Stimulated activated CD4-positive, alpha-beta T cell treated with anti-CD3 and anti-CD28 coated beads, Interleukin-4, amount 100 ng/mL, for 24 hours (primary cell): ENCODE measurements at regions not wholly inside any gene's neighbourhood (a gene's known extent, or its start where the extent isn't known, plus 50 kb on each side); places are given as distances from the start of the nearest gene placed in this dataset.

Experiments used
- DNase-seq: peaks from one replicate; pipeline ENCODE4 v3.0.0-alpha.2; 2020

DNA sequence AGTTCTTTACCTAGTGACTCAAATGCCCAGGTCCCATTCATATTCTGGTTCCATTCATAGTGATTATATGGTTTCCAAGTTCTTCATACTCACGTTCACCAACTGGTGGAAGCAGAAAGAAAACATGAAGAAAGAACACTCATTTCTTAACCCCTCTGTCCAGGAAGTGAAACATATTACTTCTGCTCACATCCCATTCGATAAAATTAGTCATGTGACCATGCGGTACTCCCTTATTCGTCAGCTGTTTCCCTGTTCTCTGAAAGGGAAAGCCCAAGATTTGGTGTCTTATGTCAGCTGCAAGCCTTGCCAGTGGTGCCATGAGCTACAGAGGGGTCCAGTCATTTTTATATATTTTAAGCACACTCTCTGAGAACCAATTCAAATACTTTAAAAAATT, 387.0 kb upstream of the DMAC1 start:
- no peak for DNase-seq

DNA sequence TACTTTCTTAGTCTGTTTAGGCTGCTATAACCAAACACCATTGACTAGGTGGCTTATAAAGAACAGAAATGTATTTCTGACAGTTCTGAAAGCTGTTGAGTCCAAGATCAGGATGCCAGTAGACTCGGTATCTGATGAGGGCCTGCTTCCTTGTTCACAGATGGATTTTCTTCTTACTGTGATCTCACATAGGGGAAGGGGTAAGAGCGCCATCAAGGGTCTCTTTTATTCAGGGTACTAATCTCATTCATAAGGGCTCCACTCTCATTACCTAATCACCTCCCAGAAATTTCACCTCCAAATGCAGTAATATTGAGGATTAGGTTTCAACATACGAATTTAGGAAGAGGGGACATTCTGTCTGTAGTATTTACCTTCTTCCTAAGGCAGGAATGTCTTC, 384.0 kb upstream of the DMAC1 start:
- no peak for DNase-seq

DNA sequence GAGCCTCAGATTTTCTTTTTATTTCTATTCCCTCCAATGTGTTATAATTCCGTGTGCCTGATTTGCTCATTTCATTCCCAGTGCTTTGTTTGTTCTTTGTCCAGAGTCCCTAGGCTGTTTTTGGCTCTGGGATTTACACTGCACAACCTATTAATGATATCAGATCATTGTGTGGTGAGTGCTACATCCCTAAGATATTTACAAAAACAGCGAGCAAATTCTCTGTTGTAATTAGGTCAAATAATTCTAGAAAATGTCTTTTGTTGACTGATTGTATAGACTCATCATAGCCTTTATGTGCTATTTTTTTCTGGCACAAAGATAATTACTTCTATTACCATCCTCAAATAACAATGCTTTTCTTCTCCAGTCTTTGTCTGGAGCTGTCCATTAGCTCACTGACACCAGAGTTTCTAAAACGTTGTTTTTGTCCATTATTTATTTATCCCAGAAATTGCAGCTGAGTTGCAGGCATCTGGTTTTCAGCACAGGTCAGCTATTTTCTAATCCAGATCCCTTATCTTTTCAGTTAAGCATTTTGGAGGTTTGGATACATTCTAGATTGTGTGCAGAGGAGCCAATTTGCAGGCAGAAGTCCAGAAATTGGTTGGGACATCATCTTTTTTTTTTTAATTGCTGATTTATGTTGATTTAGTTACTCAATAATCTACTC, 379.9 kb upstream of the DMAC1 start:
- no peak for DNase-seq

DNA sequence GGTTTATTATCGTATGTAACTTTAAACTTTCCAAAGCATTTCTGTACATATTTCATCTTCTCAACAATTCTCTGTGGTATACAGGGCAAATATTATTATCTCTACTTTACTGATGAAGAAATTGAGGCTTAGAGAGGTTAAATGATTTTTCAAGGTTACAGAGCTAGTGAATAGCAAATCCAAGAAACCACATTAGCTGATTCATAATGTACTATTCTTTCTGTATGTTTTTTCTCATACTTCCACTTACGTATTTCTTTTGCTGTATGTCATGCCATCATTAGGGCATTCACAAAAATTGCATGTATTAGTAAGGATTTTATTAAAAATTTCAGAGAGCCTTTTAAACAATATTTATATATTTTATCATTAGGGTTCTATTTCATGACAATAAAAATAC, 372.4 kb upstream of the DMAC1 start:
- no peak for DNase-seq

DNA sequence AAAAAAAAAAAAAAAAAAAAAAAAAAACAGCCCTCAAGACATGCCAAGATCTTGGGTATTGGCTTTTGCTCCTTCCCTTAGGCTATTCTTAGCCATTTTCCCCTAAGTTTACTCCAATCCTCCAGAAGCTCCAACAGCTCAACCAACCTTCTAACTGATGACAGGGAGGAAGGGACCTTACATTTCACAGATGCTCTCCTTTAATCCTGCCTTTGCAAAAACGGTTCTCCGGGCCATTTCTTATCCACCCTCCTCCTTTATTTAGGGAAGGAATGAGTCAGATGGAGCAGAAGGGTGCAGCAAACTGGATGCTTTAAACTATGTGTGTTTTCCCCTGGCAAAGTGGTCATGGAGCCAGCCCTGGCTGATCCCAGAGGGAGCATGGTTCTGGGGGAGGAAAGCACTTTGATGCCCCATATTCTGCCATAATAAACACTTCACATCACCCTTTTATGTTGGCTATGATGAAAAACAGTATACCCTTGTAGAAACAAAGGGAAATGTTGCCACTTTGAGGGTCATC, 369.4 kb upstream of the DMAC1 start:
- no peak for DNase-seq

DNA sequence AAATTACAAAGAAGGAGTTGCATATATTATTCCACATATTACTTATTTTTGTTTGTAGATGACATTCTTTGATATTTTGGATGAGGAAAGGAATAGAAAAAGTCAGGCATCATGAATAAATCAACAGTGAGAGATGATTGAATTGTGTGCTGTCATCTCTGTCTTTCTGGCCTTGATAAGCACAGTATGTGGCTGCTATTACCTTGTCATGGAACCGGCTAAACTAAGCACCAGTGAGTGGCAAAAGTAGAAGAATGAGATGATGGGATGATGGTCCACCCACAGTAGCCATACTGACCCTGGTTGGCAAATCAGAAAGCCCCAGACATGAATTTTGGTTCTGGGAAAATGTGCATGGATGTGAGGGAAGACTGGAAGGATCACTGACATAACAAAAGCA, 361.2 kb upstream of the DMAC1 start:
- no peak for DNase-seq

DNA sequence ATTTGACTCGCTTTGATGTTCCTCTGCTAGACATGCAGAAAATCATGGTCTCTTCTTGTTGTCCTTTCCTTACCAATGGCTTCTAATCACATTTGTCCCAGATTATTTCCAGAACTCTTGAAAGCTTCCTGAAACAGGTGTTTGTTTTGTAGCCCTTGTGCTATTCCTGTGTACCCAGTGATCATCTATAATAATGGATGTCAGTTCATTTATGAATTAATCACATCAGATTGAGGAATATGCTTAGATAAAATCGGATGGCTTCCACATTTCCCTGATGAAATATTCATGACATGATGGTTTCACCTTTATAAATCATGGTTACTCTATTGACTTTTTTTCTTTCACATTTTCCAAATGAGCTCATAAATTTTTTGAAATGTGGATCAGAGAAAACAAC, 359.0 kb upstream of the DMAC1 start:
- DNase-seq: no peak

DNA sequence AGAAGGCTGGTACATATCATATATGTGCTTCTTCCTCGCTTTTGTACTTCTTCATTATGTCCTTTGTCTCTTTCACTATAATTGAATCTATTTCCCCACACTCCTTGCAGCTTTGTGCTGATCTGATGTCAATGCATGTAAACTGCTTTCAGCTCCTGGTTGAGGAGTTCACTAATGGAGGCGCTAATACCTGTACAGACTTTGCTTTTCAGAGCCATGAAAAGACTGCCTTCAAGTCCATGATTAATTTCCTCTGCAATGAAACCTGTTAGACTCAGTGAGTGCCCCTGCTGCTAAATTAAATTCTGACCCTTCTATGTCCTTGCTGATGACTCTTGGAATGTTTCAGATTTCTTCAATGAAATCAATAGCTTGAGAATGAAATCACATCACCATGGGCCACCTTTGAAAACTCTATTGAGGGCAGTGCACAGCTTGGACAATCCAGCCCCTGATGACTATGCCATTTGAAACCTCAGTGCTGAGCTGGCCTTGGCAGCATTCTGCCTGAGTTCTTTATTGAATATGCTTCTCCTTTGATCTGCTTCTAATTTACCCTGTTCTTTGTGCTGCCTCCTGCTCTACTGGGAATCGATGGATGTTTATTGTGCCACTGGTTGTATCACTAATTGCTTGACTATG, 358.2 kb upstream of the DMAC1 start:
- no peak for DNase-seq

DNA sequence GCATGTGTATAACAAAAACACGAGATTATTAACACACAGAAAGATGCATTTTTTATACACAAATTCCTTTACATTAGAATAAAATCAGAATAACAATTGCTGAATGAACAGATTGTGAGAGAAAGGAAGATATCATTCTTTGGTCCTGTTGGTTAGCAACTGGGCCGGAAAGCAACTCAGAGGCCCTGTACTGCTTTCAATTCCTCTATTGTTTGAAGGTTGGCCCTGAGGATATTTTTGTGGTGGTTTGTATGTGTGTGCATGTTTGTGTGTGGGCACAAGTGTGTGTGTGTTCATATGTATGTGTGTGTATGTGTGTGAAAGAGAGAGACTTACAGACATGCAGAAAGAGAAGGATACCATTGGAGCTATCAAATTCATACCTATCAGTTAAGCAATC, 356.8 kb upstream of the DMAC1 start:
- no peak for DNase-seq

DNA sequence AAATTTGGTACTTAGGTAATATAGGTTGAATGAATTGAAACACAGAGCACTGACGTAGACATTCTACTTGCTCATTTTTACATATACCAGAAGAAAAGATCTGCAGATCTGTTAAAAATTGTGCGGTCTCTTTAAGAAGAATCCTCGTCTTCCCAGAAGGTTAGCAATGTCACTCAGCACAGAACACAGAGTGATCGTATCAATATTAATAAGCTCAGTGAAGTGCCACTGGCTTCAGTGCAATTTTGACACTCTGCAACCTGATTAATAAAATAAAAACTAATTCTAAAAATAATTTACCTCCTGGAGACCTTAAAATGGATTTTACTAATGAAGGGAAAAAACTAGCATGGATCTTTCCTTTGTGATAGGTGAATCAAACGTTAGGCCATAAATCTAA, 356.1 kb upstream of the DMAC1 start:
- DNase-seq: no peak

DNA sequence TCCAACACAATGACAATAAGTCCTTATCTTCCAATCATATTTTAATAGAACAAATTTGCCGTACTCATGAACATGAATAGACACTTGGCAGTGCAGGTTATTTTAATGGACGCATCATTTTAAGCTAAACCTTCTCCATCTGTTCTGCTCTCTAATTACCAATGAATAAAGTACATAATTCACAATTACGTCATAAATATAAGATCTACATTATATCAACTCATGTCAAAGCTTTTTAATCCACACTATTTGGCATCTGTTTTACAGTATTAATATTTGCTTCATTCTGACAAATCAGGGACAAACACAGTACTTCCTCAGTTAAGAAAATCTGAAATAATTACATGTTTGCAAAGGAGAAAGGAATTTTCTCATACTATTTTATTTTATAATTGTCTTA, 344.1 kb upstream of the DMAC1 start:
- DNase-seq: no peak

DNA sequence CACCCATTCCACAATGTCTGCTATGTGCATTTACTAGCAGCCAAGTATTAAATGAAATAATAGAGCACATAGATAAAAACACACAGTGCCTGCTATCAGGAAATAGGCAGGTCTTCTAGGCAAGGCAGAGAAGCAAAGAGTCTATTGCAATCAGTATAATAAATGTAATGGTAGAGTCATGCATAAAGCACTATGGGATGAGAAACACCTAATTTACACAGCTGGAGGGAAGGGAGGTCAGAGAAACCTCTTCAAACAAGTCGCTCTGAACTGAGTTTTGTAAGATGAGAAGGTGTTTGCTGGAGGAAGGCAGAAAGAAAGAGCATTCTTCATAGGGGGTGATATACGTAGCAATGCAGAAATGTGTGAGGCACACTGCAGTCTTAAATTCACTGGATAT, 341.0 kb upstream of the DMAC1 start:
- DNase-seq: no peak

DNA sequence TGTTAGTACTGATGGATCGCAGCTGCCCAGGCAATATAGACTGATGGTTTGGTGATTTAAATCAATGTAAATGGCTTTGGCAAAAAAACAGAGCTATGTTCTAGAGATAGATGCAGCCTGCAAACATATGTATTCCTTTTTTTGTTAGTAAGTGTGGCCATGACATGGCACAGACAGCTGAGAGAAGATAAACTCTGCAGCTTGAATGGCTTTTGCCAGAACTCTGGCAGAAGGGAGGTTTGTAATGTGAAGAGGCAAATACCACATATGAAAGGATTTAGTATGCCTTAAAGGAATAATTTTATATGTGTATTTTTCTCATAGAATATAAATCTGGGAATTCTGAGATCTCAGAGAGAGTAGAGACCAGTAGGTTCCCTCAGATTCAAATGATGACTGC, 340.2 kb upstream of the DMAC1 start:
- DNase-seq: no peak

DNA sequence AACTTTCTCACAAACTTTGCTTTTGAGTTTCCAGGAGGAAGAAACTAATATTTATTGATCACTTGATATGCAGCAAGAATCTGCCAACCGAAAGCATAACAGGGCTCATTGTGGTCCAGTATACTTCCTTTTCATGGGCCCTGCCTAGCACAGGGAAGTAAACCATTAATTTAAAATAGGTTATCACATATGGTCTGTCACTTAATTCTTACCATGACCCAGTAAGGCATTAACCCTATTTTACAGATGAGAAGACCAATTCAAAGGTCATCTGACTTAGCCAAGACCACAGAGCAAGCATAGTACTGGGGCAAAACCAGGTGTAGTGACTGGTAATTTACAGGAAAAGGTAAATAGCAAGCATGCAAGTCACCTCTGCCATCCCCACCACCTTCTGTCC, 336.9 kb upstream of the DMAC1 start:
- DNase-seq: no peak

DNA sequence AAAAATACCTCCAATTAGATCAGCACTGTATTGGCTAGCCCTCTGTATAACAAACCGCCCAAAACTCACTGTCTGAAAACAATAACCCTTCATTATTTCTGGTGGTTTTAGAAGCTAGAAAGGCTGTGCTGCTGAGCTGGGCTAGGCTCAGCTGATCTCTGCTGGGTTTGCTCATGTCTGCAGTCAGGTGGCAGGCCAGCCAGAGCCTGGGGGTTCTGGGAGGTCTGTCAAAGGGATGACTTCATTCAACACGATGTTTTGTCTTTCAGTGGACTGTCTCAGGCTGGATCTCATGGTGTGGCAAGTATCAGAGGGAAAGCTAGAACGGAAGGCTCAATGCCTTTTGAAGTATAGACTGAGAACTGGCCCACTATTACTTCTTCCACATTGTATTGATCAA, 335.1 kb upstream of the DMAC1 start:
- DNase-seq: no peak

DNA sequence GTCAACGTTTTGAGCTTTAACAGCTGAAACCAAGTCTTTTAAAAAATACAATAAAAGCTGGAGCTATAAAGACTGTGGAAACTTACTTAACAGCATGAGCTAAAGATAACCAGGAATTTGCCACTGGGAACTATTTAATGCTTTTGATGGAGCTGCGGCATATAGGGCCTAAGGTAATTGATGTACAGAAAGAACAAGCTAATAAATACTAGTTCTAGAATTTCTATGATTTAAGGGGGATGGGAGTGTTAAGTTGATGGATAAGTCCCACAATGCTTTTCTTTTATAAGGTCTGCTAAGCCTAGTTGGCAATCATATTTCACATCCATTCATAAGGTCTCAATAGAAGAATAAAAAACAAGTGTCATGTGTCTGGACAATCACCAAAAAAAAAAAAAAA, 334.0 kb upstream of the DMAC1 start:
- no peak for DNase-seq

DNA sequence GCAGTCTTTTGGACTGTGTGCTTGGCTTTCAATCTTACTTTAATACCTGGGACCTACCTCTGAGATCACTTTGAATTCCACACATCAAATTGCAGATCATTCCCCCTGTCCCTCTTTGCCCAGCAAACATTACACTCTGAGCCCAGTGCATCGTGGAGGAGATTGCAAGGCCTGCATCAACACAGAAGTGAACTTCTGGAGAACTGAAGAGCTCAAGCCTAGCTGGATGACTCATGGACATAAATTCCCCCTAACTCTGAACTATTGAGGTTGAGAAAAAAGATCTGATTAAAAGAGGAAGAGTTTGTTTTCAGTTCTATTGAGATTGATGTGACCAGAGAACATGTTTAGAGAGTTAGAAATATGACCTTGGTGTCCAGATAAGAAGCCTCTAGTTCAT, 316.0 kb upstream of the DMAC1 start:
- DNase-seq: no peak

DNA sequence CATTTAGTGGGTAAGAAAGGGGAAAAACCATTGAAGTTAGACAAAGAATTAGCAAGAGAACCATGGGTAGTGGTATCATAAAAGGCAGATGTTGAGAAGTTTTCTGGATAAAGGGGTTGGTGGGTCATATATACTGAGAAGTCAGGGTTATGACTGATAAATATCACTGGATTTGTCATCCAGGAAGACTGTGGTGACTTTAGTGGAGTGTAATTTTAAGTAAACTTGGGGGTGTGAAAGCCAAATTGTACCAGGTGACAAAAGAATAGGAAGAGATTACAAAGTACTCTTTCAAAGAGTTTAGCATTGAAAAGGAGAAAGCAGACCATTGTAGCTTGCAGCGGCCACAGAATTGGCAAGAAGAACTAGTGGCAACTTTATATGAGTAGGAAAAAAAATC, 315.2 kb upstream of the DMAC1 start:
- no peak for DNase-seq

DNA sequence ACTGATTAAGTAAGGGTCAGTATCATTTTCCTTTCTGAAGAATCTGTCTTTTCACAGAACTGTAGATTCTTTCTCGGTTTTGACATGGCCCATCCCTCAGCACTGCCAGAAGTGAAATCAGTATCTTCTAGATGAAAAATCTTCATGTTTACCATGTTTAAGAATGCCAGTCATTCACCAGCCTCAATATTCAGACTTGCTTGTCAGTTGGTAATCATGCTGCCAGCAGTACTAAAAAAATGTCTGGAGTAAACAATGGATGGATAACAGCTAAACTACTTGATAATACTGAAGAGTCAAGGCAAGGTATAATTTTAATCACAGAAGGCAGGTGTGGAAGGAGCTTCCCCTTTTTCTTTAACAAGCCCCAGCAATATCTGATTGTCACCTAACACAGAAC, 306.8 kb upstream of the DMAC1 start:
- no peak for DNase-seq

DNA sequence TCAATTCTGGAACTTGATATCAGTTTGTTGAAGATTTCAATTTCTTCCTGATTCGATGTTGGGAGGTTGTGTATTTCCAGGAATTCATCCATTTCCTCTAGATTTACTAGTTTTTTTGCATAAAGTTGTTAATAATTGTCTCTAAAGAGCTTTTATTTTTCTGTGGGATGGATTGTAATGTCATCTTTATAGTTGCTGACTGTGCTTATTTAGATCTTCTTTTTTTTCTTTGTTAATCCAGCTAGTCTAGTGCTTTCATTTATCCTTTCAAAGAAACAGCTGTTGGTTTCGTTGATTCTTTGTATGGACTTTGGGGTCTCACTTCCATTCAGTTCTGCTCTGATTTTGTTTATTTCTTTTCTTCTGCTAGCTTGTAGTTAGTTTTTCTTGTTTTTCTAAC, 302.0 kb upstream of the DMAC1 start:
- no peak for DNase-seq

DNA sequence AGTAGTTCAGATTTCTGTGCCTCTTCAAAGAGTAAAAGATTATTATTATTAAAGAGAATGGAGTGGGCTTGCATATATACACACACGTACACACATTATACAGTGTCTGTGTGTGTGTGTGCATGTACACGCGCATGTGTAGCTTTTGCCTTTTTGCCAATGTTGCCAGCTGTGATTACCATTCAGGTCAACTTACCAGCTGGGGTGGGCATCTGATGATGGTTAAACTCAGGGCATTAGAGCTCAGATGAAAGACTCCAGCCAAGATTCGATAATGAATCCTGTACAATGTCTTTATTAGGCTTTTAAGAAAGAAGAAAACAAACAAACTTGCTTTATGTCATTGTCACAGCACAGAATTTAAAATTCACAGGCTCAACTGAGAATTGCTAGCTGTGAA, 296.5 kb upstream of the DMAC1 start:
- DNase-seq: no peak

DNA sequence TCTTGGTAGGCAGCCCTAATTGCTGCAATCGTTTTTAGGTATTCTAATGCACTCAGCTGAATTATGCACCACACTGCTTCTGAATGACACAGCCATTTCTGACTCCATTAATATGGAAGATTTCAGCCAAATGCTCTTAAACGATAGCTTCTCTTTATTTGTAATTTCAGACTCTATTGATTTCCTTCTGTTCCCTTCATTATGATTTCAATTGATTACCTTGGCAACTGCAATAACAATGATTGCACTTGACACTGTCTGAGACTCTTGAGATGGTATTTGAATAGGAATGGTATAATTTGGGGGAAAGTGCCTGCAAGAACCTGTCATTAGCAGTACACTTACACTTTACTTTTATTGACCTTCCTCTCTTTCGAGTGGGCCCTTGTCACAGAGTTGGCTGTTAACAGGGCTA, 296.1 kb upstream of the DMAC1 start:
- DNase-seq: no peak

DNA sequence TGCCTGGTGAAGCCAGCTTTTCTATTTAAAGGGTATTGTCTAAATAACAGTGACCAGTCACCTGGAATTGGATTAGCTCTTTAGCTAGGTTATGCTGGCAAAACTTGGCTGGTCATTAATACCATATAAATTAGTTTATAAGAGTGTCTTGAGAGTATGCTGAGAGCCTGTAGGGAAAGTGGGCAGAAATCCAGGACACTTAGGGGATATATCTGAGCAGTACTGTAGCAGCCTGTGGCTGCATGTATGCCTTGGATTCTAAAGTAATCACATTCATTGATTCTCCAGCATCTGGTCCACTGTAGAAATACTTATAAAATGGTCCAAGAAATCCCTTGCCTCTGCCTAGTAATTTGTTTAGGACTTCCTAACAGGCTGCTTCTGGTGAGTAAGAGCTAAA, 288.9 kb upstream of the DMAC1 start:
- no peak for DNase-seq

DNA sequence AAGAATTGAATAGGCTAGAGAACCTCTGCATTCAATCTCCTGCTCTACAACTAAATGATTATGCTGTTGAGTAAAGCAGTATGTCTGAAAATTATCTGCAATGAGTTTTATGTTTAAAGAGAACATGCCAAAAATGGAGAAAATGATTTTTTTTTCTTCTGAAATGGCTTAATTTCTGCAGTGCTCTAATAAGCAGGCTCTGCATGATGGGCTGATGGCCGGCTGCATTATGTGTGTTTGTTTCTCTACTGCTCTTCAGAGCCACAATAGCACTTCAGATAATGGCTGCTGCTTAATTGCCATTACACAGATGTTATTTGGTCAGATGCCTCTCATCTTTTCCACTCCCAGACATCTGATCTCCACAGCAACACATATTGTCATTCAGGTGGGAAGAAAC, 286.4 kb upstream of the DMAC1 start:
- no peak for DNase-seq

DNA sequence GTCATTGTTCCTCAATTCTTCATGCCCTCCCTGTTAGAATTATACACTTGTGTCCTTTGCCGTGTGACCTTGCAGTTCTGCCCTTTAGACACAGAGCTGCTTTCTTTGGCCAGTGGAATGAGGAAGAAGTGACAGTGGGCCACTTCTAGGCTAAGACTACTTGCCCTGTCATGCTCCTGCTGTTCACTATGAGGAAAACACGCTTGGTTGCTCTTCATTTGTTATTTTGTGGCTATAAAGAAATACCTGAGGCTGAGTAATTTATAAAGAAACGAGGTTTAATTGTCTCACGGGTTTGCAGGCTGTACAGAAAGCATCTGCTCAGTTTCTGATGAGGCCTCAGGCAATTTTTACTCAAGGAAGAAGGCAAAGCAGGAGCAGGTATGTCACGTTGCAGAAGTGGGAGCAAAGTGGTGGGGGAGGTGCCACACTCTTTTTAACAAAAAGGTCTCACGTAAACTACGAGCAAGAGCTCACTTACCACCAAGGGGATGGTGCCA, 279.1 kb upstream of the DMAC1 start:
- no peak for DNase-seq
